Epithelial cell of proximal tubule (primary cell): ENCODE measurements at regions not wholly inside any gene's neighbourhood (a gene's known extent, or its start where the extent isn't known, plus 50 kb on each side); places are given as distances from the start of the nearest gene placed in this dataset.
"Not testable (repeated sequence)": the region's sequence is repeated elsewhere in the genome, so short reads cannot be mapped to it uniquely, and the experiment has no call there.

Source experiments
- DNase-seq: peaks from one replicate; pipeline ENCODE4 v3.0.0-alpha.2; 2011; ENCODE audit warnings: low read depth
- H3K4me3 ChIP-seq: 2 replicates; pipeline ENCODE4 v1.5.1; 2011; ENCODE audit warnings: low read depth, mild to moderate bottlenecking, low read length
- TF ChIP-seq, protein P1 (sequence below): conservative IDR thresholded peaks from 2 replicates; pipeline ENCODE4 v1.5.1; 2012; ENCODE audit warnings: low read depth, mild to moderate bottlenecking, low read length

DNA sequence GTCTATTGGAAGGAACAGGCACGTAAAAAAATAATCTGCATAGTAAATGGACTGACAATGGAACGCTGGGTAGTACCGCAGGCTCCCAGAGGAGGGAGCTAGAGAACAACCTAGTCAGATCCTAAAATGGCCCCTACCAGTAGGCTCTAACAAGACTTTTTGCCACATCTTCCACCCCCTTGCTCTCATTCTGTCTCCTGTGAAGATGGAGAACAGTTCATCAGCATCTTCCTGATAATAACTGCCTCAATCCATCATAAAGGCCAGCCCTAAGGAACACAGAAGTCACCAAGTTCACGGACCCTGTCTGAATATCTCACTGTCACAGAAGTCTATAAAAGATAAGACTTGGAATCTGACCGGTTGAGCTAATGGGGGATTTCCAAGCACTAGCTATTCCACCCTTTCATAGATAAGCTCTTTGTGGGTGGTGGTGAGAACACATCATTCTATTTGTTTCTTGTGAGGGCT is 133.4 kb downstream of the SLC1A3 start:
- no peak overlapping the region for H3K4me3 ChIP-seq
- TF ChIP-seq, protein P1, sequence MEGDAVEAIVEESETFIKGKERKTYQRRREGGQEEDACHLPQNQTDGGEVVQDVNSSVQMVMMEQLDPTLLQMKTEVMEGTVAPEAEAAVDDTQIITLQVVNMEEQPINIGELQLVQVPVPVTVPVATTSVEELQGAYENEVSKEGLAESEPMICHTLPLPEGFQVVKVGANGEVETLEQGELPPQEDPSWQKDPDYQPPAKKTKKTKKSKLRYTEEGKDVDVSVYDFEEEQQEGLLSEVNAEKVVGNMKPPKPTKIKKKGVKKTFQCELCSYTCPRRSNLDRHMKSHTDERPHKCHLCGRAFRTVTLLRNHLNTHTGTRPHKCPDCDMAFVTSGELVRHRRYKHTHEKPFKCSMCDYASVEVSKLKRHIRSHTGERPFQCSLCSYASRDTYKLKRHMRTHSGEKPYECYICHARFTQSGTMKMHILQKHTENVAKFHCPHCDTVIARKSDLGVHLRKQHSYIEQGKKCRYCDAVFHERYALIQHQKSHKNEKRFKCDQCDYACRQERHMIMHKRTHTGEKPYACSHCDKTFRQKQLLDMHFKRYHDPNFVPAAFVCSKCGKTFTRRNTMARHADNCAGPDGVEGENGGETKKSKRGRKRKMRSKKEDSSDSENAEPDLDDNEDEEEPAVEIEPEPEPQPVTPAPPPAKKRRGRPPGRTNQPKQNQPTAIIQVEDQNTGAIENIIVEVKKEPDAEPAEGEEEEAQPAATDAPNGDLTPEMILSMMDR = peak; percentile 87
- no peak for DNase-seq

DNA sequence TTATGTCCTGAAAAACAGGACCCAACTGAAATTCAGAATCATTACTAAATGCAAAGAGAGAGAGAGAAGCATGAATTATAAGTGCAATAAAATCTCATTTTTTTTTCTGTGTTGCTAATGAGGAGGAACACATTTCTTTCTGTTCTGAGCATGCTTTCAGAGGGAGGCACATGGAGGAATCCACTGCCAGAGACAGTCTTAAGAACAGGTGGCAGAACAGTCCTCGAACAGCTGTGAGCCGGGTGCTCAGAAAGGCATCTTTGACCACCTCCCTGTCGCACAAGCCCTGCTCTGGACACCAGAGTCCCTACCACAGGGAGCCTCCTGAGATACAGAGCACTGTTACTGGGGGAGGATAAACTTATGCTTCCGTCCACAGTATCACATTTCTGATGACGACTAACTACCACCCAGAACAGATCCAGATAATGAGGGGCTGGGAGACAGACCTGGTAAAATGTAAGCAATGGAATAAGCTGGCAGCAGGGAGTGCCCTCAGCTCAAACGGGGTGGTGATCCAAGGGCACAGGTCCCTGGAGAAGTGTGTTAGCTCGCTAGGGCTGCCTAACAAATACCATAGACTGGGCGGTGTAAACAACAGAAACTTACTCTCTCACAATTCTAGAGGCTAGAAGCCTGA is 134.0 kb downstream of the SLC1A3 start:
- TF ChIP-seq, protein P1 = no peak
- DNase-seq = no peak
- H3K4me3 ChIP-seq = no peak overlapping the region

DNA sequence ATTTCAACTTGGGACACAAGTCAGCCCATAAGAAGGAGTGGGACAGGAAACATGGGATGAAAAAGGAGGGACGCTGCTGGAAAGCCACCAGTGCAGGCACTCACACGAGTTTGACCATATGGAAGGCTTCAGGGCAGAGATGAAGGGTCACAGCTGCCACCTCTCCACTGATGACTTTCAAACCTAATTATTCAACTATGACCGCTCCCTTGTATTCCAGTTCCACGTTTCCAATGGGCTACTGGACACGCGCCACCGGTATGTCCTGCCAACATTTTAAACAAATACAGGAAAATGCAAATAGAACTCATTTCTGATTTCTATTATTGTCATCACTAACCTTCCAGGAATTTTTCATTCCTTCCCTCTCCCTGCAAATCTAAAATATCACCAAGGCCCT is 134.7 kb downstream of the SLC1A3 start:
- H3K4me3 ChIP-seq = no peak overlapping the region
- TF ChIP-seq, protein P1 = no peak
- DNase-seq = no peak

DNA sequence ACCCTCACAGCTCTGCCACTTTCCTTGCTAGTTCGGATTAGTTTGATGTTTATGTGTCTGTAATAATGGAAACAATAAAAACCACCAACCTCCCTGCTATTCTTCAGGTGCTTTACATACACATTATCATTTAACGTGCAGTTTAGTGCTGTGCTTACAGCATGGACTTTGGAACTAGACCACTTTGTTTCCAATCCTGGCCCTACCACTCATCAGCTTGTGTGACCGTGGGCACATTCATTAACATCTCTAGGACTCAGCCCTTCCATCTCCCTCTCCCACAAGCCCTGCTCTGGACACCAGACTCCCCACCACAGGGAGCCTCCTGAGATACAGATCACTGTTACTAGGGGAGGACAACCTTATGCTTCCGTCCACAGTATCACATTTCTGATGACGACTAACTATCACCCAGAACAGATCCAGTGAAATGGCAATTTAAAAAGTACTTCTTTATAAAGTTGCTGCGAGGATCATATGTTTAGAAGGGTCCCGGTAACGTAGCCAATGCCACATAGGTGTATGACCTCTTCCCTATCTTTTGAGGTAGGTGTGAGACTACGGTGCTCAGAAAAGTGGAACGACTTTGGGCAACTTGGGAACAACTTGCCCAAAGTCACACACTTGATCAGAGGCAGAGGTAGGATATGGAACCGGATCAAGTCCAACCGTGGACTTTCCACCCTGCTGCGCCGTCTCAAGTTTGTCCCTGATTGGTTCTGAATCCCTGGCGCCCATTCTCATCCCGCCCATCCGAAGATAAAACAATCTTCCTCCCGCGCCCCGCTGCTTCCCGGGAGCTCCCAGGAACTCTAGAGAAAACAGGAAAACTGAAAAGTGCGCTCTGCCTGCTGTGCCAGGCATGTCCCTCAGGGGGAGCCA is 132.4 kb upstream of the NIPBL start:
- no peak for DNase-seq
- H3K4me3 ChIP-seq = peak overlapping the region; percentile 72
- TF ChIP-seq, protein P1 = peak; percentile 73

DNA sequence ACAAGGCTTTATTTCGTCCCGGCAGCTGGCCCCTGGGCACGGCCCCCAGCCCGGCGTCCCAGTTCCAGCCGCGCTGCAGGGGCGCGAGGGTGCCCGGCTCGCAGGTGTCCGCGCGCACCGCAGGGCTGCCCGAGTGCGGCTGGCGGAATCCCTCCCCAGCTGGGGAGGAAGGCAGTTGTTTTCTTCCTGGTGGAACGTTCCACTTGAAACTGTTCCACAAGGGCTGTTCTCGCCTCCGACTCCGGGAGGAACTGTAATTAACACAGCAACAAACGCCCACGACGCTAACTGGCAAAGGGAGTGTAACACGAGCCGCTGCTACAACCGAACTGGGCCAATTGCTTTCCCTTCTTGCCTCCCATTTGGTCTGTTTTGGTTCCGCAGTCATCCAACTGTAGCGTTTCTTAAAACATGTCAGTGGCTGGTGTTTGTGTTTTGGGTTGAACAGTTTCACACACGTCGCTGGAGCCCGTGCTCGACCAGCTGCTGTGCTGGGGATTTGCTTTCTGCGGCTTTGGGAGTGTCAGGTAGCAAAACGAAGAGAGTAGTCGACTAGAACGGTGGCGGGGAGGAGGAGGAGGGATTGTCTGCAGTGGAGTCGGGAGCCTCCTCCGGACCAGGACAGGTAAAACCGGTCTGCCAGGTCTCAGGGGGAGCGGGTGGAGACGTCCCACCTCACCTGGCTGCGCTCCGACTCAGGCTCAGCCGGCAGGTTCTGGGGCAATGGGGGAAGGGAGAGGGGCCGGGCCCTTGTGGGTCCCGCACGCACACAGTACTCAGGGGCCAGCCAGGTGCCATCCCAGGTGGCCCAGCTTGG is 131.6 kb upstream of the NIPBL start:
- TF ChIP-seq, protein P1 = no peak
- peak overlapping the region; percentile 72 for H3K4me3 ChIP-seq
- no peak for DNase-seq

DNA sequence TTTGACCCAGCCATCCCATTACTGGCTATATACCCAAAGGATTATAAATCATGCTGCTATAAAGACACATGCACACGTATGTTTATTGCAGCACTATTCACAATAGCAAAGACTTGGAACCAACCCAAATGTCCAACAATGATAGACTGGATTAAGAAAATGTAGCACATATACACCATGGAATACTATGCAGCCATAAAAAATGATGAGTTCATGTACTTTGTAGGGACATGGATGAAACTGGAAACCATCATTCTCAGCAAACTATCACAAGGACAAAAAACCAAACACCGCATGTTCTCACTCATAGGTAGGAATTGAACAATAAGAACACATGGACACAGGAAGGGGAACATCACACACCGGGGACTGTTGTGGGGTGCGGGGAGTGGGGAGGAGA is 128.8 kb upstream of the NIPBL start:
- DNase-seq = not testable (repeated sequence)

DNA sequence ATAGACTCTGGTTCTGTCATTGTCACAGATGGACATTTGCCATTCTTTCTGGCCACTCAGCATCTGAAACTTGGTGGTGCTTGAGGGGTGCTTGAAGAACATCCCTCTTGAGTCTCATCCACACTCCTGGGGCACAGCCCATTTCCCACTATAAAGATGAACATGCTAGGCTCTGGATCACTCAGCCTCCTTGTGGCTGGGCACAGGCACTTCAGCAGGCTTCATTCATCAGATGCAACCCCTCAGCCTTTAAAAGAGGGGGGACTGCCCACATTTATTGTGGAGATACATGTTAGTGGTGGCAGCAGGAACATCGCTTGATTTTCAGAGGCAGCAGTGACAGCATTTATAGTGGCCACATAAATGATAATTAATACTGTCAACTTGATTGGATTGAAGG is 124.7 kb upstream of the NIPBL start:
- TF ChIP-seq, protein P1 = peak; percentile 30
- H3K4me3 ChIP-seq = no peak overlapping the region
- DNase-seq = no peak

More for the DNA sequence above, 128.8 kb upstream of the NIPBL start:
- H3K4me3 ChIP-seq = not testable (repeated sequence)
